ENCODE measurements at regions not wholly inside any gene's neighbourhood (a gene's known extent, or its start where the extent isn't known, plus 50 kb on each side); places are given as distances from the start of the nearest gene placed in this dataset.

GRCh38 chr2:64932371-64933216 is 56.6 kb upstream of the SLC1A4 start:
- TF ChIP-seq POLR2AphosphoS5 (IDR thresholded peaks at IDR 0.05) = no peak
- TF ChIP-seq CTCF (IDR thresholded peaks at IDR 0.05) = no peak
